HEK293 (cell line): ENCODE measurements at regions not wholly inside any gene's neighbourhood (a gene's known extent, or its start where the extent isn't known, plus 50 kb on each side); places are given as distances from the start of the nearest gene placed in this dataset.

Source experiments
- ATF2 ChIP-seq: fragments of 450-650 bp; formaldehyde crosslinking; IDR thresholded peaks from 2 replicates; pipeline ENCODE4 v1.5.1; 2016; ENCODE audit warnings: missing biosample characterization, missing genetic modification characterization, low read depth
- CTCF ChIP-seq: fragments of 450-650 bp; formaldehyde crosslinking; IDR thresholded peaks from 2 replicates; pipeline ENCODE4 v1.5.1; 2016; ENCODE audit warnings: missing biosample characterization, missing genetic modification characterization
- GLI4 ChIP-seq: fragments of 450-650 bp; formaldehyde crosslinking; IDR thresholded peaks from 2 replicates; pipeline ENCODE4 v1.5.1; 2016; ENCODE audit warnings: missing biosample characterization, missing genetic modification characterization
- HOXA7 ChIP-seq: sonication (generic); formaldehyde crosslinking; IDR thresholded peaks from 2 replicates; pipeline ENCODE4 v1.8.1; 2022; ENCODE audit warnings: missing genetic modification reagents, borderline replicate concordance
- PRDM10 ChIP-seq: fragments of 450-650 bp; formaldehyde crosslinking; IDR thresholded peaks from 2 replicates; pipeline ENCODE4 v1.5.1; 2016; ENCODE audit warnings: missing biosample characterization, missing genetic modification characterization
- REST ChIP-seq: fragments of 450-650 bp; formaldehyde crosslinking; IDR thresholded peaks from 2 replicates; pipeline ENCODE4 v1.5.1; 2016; ENCODE audit warnings: missing biosample characterization, missing genetic modification characterization
- YY1 ChIP-seq: fragments of 450-650 bp; formaldehyde crosslinking; IDR thresholded peaks from 2 replicates; pipeline ENCODE4 v1.5.1; 2018; ENCODE audit warnings: missing biosample characterization, missing genetic modification characterization
- ZNF140 ChIP-seq: fragments of 450-650 bp; formaldehyde crosslinking; IDR thresholded peaks from 2 replicates; pipeline ENCODE4 v1.5.1; 2016; ENCODE audit warnings: missing biosample characterization, missing genetic modification characterization
- ZNF175 ChIP-seq: fragments of 450-650 bp; formaldehyde crosslinking; IDR thresholded peaks from 2 replicates; pipeline ENCODE4 v1.5.1; 2016; ENCODE audit warnings: missing biosample characterization, missing genetic modification characterization
- ZNF274 ChIP-seq, 2 experiments: fragments of 200-500 bp in 1 of 2; fragments of 450-650 bp in 1 of 2; sonication (Bioruptor generic) in 1 of 2; formaldehyde crosslinking in 1 of 2; IDR thresholded peaks; 2 replicates each; pipeline versions ENCODE4 v1.5.1 to v1.6.1; 2014 to 2016; ENCODE audit warnings: borderline replicate concordance in 1 of 2, inconsistent platforms in 1 of 2, low read length in 1 of 2, missing biosample characterization in 1 of 2, missing genetic modification characterization in 1 of 2
- ZNF394 ChIP-seq: fragments of 450-650 bp; formaldehyde crosslinking; IDR thresholded peaks from 2 replicates; pipeline ENCODE4 v1.5.1; 2016; ENCODE audit warnings: missing biosample characterization, missing genetic modification characterization, mild to moderate bottlenecking, moderate library complexity, borderline replicate concordance
- ZSCAN30 ChIP-seq: fragments of 450-650 bp; IDR thresholded peaks from 2 replicates; pipeline ENCODE4 v1.5.1; 2018; ENCODE audit warnings: missing biosample characterization, mild to moderate bottlenecking, missing genetic modification characterization, moderate library complexity
- TF ChIP-seq, protein P1 (sequence below): fragments of 450-650 bp; formaldehyde crosslinking; optimal IDR thresholded peaks from 2 replicates; pipeline ENCODE3; 2016; ENCODE audit warnings: missing biosample characterization, mild to moderate bottlenecking, missing genetic modification characterization

DNA sequence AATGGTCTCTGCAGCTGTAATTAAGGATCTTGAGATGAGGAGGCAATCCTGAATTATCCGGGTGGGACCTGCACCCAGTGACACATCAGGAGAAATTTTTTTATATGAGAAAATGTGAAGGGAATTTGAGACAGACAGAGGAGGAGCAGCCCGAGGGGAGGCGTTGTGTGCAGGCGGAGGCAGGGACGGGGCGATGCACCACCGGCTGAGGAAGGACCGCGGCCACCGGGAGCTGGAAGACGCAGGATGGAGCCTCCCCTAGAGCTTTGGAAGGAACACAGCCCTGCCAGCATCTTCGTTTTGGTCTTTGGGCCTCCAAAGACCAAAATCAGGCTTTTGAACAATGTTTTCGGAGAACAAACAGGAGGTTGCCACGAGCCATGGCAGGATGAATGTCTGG, 85.0 kb upstream of the ADRA2C start:
- TF ChIP-seq CTCF (no peak), GLI4 (tag by site-specific recombination) (no peak), ZSCAN30 (tag by site-specific recombination) (no peak), ZNF175 (tag by site-specific recombination) (no peak), YY1 (tag by site-specific recombination) (no peak), ZNF274 (IDR thresholded peaks at IDR 0.05; ENCODE audit: low read length) (no peak), ZNF274 (tag by site-specific recombination; IDR thresholded peaks at IDR 0.05; ENCODE audit: borderline replicate concordance) (no peak), ATF2 (tag by site-specific recombination) (no peak), REST (tag by site-specific recombination) (no peak), HOXA7 (no peak), ZNF140 (tag by site-specific recombination) (no peak), PRDM10 (tag by site-specific recombination) (no peak), ZNF394 (tag by site-specific recombination) (no peak)
- TF ChIP-seq, protein P1, sequence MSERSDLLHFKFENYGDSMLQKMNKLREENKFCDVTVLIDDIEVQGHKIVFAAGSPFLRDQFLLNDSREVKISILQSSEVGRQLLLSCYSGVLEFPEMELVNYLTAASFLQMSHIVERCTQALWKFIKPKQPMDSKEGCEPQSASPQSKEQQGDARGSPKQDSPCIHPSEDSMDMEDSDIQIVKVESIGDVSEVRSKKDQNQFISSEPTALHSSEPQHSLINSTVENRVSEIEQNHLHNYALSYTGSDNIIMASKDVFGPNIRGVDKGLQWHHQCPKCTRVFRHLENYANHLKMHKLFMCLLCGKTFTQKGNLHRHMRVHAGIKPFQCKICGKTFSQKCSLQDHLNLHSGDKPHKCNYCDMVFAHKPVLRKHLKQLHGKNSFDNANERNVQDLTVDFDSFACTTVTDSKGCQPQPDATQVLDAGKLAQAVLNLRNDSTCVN (tag by site-specific recombination): no peak
